Kidney epithelial cell (primary cell): ENCODE measurements at regions not wholly inside any gene's neighbourhood (a gene's known extent, or its start where the extent isn't known, plus 50 kb on each side); places are given as distances from the start of the nearest gene placed in this dataset.
A peak's percentile ranks its signal among the peaks of the same experiment; 100 is the strongest.

Source experiments
- DNase-seq: peaks from one replicate; pipeline ENCODE4 v3.0.0-alpha.2; 2010; ENCODE audit warnings: low read depth
- H3K27me3 ChIP-seq: 2 replicates; pipeline ENCODE4 v1.6.0; 2011; ENCODE audit warnings: low read length; ENCODE audit not compliant: control insufficient read depth, insufficient read depth
- H3K36me3 ChIP-seq: 2 replicates; pipeline ENCODE4 v1.5.1; 2011; ENCODE audit warnings: low read length; ENCODE audit not compliant: control insufficient read depth, insufficient read depth
- H3K4me3 ChIP-seq: 2 replicates; pipeline ENCODE4 v1.5.1; 2011; ENCODE audit warnings: low read depth, mild to moderate bottlenecking, control low read depth, low read length
- TF ChIP-seq, protein P1 (sequence below): IDR thresholded peaks from 2 replicates; pipeline ENCODE4 v1.5.1; 2011; ENCODE audit warnings: mild to moderate bottlenecking, moderate library complexity, low read length, control low read depth, inconsistent platforms; ENCODE audit not compliant: insufficient read depth, poor library complexity, severe bottlenecking

- H3K4me3 ChIP-seq, result no peak overlapping the region
- no peaks in the 10 kb centered on the region for H3K36me3 ChIP-seq
- no peaks in the 10 kb centered on the region for H3K27me3 ChIP-seq
- no peak for DNase-seq
- TF ChIP-seq, protein P1, sequence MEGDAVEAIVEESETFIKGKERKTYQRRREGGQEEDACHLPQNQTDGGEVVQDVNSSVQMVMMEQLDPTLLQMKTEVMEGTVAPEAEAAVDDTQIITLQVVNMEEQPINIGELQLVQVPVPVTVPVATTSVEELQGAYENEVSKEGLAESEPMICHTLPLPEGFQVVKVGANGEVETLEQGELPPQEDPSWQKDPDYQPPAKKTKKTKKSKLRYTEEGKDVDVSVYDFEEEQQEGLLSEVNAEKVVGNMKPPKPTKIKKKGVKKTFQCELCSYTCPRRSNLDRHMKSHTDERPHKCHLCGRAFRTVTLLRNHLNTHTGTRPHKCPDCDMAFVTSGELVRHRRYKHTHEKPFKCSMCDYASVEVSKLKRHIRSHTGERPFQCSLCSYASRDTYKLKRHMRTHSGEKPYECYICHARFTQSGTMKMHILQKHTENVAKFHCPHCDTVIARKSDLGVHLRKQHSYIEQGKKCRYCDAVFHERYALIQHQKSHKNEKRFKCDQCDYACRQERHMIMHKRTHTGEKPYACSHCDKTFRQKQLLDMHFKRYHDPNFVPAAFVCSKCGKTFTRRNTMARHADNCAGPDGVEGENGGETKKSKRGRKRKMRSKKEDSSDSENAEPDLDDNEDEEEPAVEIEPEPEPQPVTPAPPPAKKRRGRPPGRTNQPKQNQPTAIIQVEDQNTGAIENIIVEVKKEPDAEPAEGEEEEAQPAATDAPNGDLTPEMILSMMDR, result no peak
Measured at GRCh38 chr6:54710456-54710855, 136.1 kb upstream of the FAM83B start.

DNA sequence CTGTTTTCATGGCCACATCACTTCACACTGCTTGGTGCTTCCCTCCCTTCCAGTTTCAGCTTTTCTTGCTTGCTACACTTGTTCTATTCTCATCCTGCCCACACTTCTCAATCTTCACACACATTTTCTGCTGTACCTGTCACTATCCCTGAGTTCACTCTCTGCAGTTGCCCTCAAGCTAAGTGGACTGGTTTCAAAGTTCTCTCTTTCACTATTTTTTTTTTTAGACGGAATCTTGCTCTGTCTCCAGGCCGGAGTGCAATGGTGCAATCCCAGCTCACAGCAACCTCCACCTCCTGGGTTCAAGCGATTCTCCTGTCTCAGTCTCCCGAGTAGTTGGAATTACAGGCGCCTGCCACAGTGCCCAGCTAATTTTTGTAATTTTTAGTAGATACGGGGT is 130.6 kb upstream of the FAM83B start:
- Histone ChIP-seq H3K27me3 (no peaks in the 10 kb centered on the region), H3K36me3 (no peaks in the 10 kb centered on the region), H3K4me3 (no peak overlapping the region)
- TF ChIP-seq, protein P1, result no peak
- DNase-seq, result no peak

DNA sequence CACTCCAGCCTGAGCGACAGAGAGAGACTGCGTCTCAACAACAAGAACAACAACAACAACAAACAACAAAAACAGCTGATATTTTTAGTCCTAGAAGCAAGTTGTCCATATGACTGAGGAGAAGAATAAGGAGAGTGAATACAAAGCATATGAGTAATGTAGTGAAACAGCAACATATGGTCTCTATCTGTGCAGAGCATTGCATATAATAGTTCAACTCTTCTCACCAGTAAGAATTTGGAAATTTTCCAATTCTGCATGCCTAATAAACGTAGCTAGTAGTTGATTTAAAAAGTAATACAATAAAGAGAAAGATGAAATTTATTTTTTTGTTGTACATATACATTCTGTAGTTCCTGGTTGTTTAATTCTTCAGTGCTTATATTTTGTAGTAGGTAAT is 129.7 kb upstream of the FAM83B start:
- Histone ChIP-seq H3K36me3 (no peaks in the 10 kb centered on the region), H3K4me3 (no peak overlapping the region), H3K27me3 (no peaks in the 10 kb centered on the region)
- no peak for DNase-seq
- TF ChIP-seq, protein P1, result no peak

- H3K27me3 ChIP-seq, result no peaks in the 10 kb centered on the region
- DNase-seq, result peak; percentile 14
- no peak overlapping the region for H3K4me3 ChIP-seq
- no peaks in the 10 kb centered on the region for H3K36me3 ChIP-seq
- TF ChIP-seq, protein P1, result peak; percentile 91
Measured at GRCh38 chr6:54717849-54718455, 128.6 kb upstream of the FAM83B start.

GRCh38 chr6:54718541-54719023 is 128.0 kb upstream of the FAM83B start:
- H3K36me3 ChIP-seq, result no peaks in the 10 kb centered on the region
- no peak for DNase-seq
- TF ChIP-seq, protein P1, result no peak
- no peaks in the 10 kb centered on the region for H3K27me3 ChIP-seq
- H3K4me3 ChIP-seq, result no peak overlapping the region

DNA sequence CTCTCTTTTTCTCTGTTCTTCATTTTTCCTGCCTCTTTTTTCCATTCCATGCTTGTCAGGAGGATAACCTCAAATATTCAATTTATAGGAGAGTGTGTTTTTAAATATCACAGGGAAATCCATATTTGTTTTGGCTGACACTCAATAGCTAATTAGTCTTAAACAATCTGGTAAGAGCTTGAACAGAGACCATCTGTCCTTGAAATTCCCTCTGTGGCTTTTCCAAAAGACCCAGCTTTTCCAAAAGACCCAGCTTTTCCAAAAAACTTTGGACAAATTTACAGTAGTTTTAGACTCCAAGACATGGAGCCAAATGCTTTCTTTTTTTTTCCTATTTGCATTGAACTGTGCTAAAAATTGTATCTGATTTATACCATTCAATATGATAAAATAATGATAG is 127.4 kb upstream of the FAM83B start:
- no peak for DNase-seq
- Histone ChIP-seq H3K4me3 (no peak overlapping the region), H3K27me3 (no peaks in the 10 kb centered on the region), H3K36me3 (no peaks in the 10 kb centered on the region)
- TF ChIP-seq, protein P1, result no peak
